HepG2 (cell line): ENCODE measurements at regions not wholly inside any gene's neighbourhood (a gene's known extent, or its start where the extent isn't known, plus 50 kb on each side); places are given as distances from the start of the nearest gene placed in this dataset.

Source experiments
- ATAC-seq: fragments of 200-7000 bp; cut with Tn5 transposase; 3 replicates; pipeline ENCODE4 v1.9.1; 2020; ENCODE audit warnings: mild to moderate bottlenecking, moderate library complexity
- BruUV-seq: library from RNA; stranded (reverse); fragments of 400-500 nt; replicated peaks from 2 replicates; lab custom pipeline; 2021; lab: Mats Ljungman, UMichigan
- CTCF ChIA-PET: fragments of 300-600 bp; formaldehyde crosslinking; extraction: SDS; loops from one replicate; lab custom pipeline; 2021; ENCODE audit warnings: low total read pairs, inconsistent platforms, low intra/inter-chr PET ratio; lab: Yijun Ruan, JAX
- POLR2A ChIA-PET: fragments of 350-600 bp; sonication (Branson Sonifier 250); formaldehyde crosslinking; loops from one replicate; lab custom pipeline; 2020; ENCODE audit warnings: antibody characterized with exemption, inconsistent platforms; lab: Yijun Ruan, JAX
- DNase-seq: peaks from one replicate; pipeline ENCODE4 v3.0.0-alpha.2; 2015; ENCODE audit warnings: low spot score
- FAIRE-seq: peaks from 3 replicates; lab custom pipeline; 2011; peaks lifted over from hg19 to GRCh38; lab: Jason Lieb, UNC
- H2AFZ ChIP-seq: one replicate; pipeline ENCODE4 v1.6.1; 2011; ENCODE audit warnings: low read length, inconsistent platforms
- H3K27ac ChIP-seq: fragments of 300-600 bp; 3 replicates; pipeline ENCODE4 v1.8.0; 2011; ENCODE audit warnings: mixed run types, mild to moderate bottlenecking, mixed read lengths, low read length, inconsistent platforms; ENCODE audit not compliant: insufficient read depth; ENCODE audit errors: extremely low read length
- H3K27me3 ChIP-seq, 2 experiments: fragments of 200-600 bp in 1 of 2; 2 replicates in 1 of 2; 3 replicates in 1 of 2; pipeline versions ENCODE4 v1.6.0 to v1.8.0; 2011; ENCODE audit warnings: low read length in 2 of 2, mild to moderate bottlenecking in 2 of 2, moderate library complexity in 2 of 2, inconsistent platforms in 1 of 2; ENCODE audit not compliant: insufficient read depth in 2 of 2, control insufficient read depth in 1 of 2
- H3K36me3 ChIP-seq, 2 experiments: fragments of 200-600 bp in 1 of 2; replicated peaks in 1 of 2; 2 replicates in 1 of 2; 3 replicates in 1 of 2; pipeline versions ENCODE4 v1.5.1 to v1.8.0; 2011; ENCODE audit warnings: low read length in 2 of 2, inconsistent platforms in 1 of 2; ENCODE audit not compliant: insufficient read depth in 2 of 2, control insufficient read depth in 1 of 2
- H3K4me1 ChIP-seq: 2 replicates; pipeline ENCODE4 v1.5.1; 2012; ENCODE audit warnings: low read length, inconsistent platforms; ENCODE audit not compliant: insufficient read depth
- H3K4me2 ChIP-seq: 2 replicates; pipeline ENCODE4 v1.6.0; 2011; ENCODE audit warnings: low read depth, low read length, inconsistent platforms
- H3K4me3 ChIP-seq, 3 experiments: fragments of 200-600 bp in 1 of 3; sonication (generic), shearing (Covaris generic) in 1 of 3; replicated peaks in 1 of 3; 2 replicates each; pipeline ENCODE4 v1.5.1; 2011 to 2016; ENCODE audit warnings: low read length in 3 of 3, inconsistent platforms in 2 of 3, low read depth in 2 of 3, mild to moderate bottlenecking in 2 of 3, control low read depth in 1 of 3, mixed read lengths in 1 of 3; ENCODE audit not compliant: insufficient read depth in 1 of 3
- H3K79me2 ChIP-seq: one replicate; pipeline ENCODE4 v1.6.1; 2011; ENCODE audit warnings: low read length, inconsistent platforms; ENCODE audit not compliant: insufficient read depth
- H3K9ac ChIP-seq: 2 replicates; pipeline ENCODE4 v1.6.0; 2011; ENCODE audit warnings: mild to moderate bottlenecking, low read depth, low read length, inconsistent platforms; ENCODE audit not compliant: insufficient read depth
- H3K9me3 ChIP-seq: 2 replicates; pipeline ENCODE4 v1.5.1; 2012; ENCODE audit warnings: mild to moderate bottlenecking, low read length
- H4K20me1 ChIP-seq: 2 replicates; pipeline ENCODE4 v1.6.0; 2011; ENCODE audit warnings: inconsistent platforms, mild to moderate bottlenecking, low read length, moderate library complexity; ENCODE audit not compliant: insufficient read depth
- KMT2A ChIP-seq: sonication (generic); formaldehyde crosslinking; IDR thresholded peaks from 2 replicates; pipeline ENCODE4 v1.4.0; 2020; ENCODE audit warnings: missing genetic modification reagents
- MAFF ChIP-seq: IDR thresholded peaks from 2 replicates; pipeline ENCODE4 v1.6.1; 2011; ENCODE audit warnings: low read depth, low read length, improper control_type of control experiment
- MAFK ChIP-seq, 2 experiments: IDR thresholded peaks in 1 of 2; conservative IDR thresholded peaks in 1 of 2; 2 replicates each; pipeline ENCODE4 v1.6.1; 2011; ENCODE audit warnings: improper control_type of control experiment in 2 of 2, low read length in 2 of 2
- WGBS: methylation state at CpG from one replicate; pipeline ENCODE4 v1.1.6; 2017; ENCODE audit warnings: low lambda C conversion rate; 5-methylcytosine and 5-hydroxymethylcytosine counted together
- in situ Hi-C: cut with HindIII; loops from 2 replicates; pipeline ENCODE4 v1.10.0; 2017; ENCODE audit warnings: low pct_unique_long_range_greater_than_20kb; ENCODE audit not compliant: extremely low pct_ligation_motif_present
- intact Hi-C: fragments of 100-400 bp; cut with micrococcal nuclease; formaldehyde crosslinking; loops from one replicate; pipeline ENCODE4 v1.10.0; 2022; ENCODE audit not compliant: unreplicated experiment
- TF ChIP-seq, protein P1 (sequence below): sonication (generic); formaldehyde crosslinking; conservative IDR thresholded peaks from 2 replicates; pipeline ENCODE4 v1.4.0; 2020; ENCODE audit warnings: mild to moderate bottlenecking, missing genetic modification reagents, moderate library complexity

DNA sequence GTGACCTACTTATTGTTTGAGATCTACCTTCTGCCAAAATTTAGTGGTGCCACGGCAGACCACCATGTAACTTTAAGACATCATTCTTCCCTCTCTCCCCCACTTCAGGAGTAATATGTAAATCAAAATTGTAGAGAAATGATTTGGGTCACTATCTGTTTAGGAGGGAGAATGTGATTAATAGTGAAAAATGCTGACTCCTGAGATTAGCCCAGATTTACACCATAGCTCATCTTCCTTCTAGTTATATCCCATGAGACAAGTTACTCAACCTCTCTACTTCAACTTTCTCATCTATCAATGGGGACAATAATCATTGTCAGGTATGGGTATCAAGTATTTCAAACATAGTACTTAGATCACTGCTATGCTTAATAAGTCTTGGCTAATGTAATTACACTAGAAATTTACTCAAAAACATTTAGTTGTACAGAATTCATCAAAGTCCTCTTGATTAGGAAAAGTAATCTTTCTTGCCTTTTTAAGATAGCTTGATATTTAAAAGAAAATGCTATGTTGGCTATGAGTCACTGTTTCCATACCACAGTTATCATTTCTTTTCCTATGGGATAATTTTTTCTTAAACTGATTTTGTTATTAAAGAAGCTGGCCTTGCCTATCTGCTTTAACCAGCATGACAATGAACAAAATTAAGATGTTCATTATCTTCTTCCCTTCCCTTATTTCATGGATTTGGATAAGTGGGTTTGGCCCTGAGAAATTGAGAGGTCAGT lies 1038.9 kb upstream of the ZEB2 start:
- Histone ChIP-seq H3K4me3 (no peak overlapping the region), H3K4me2 (no peak overlapping the region), H3K9me3 (no peaks in the 10 kb centered on the region), H3K27me3 (no peaks in the 10 kb centered on the region; a peak in 1 of 5 replicates), H3K9ac (no peak overlapping the region), H3K27ac (no peak overlapping the region)
- no peak for FAIRE-seq
- intact Hi-C loops, result no loop called here
- CTCF ChIA-PET, result no interaction called here
- TF ChIP-seq, protein P1, sequence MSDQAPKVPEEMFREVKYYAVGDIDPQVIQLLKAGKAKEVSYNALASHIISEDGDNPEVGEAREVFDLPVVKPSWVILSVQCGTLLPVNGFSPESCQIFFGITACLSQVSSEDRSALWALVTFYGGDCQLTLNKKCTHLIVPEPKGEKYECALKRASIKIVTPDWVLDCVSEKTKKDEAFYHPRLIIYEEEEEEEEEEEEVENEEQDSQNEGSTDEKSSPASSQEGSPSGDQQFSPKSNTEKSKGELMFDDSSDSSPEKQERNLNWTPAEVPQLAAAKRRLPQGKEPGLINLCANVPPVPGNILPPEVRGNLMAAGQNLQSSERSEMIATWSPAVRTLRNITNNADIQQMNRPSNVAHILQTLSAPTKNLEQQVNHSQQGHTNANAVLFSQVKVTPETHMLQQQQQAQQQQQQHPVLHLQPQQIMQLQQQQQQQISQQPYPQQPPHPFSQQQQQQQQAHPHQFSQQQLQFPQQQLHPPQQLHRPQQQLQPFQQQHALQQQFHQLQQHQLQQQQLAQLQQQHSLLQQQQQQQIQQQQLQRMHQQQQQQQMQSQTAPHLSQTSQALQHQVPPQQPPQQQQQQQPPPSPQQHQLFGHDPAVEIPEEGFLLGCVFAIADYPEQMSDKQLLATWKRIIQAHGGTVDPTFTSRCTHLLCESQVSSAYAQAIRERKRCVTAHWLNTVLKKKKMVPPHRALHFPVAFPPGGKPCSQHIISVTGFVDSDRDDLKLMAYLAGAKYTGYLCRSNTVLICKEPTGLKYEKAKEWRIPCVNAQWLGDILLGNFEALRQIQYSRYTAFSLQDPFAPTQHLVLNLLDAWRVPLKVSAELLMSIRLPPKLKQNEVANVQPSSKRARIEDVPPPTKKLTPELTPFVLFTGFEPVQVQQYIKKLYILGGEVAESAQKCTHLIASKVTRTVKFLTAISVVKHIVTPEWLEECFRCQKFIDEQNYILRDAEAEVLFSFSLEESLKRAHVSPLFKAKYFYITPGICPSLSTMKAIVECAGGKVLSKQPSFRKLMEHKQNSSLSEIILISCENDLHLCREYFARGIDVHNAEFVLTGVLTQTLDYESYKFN, result no peak
- peak; percentile 77 for TF ChIP-seq MAFF
- TF ChIP-seq MAFK (conservative IDR thresholded peaks at IDR 0.05 in 1 of 2, IDR thresholded peaks at IDR 0.05 in 1 of 2; ENCODE audit: low read length in 2 of 2), result peak; percentile 70 to 86
- no peak for TF ChIP-seq KMT2A (CRISPR knock-in tag)
- TF ChIP-seq, all 625 proteins: peak for 2
- Histone ChIP-seq H3K36me3 (no peaks in the 10 kb centered on the region), H2AFZ (no peak overlapping the region), H4K20me1 (no peaks in the 10 kb centered on the region), H3K79me2 (no peaks in the 10 kb centered on the region), H3K4me1 (no peaks in the 10 kb centered on the region)
- no TSS peak for BruUV-seq
- ATAC-seq (no peak), DNase-seq (no peak)
- WGBS, result 0% methylated on average over 1 of the region's 1 CpG
- POLR2A ChIA-PET, result no interaction called here
- in situ Hi-C loops, result no loop called here
